Panc1 (cell line): ENCODE measurements at regions not wholly inside any gene's neighbourhood (a gene's known extent, or its start where the extent isn't known, plus 50 kb on each side); places are given as distances from the start of the nearest gene placed in this dataset.

Source experiments
- CTCF ChIP-seq: fragments of 450-650 bp; IDR thresholded peaks from 2 replicates; pipeline ENCODE4 v1.5.1; 2017; ENCODE audit warnings: mild to moderate bottlenecking
- POLR2AphosphoS5 ChIP-seq: IDR thresholded peaks from 2 replicates; pipeline ENCODE4 v1.6.1; 2012; ENCODE audit warnings: mild to moderate bottlenecking, low read depth, low read length, moderate library complexity

GRCh38 chr3:59486520-59486919 lies 436.7 kb upstream of the CFAP20DC start:
- TF ChIP-seq CTCF (no peak), POLR2AphosphoS5 (no peak)
